SK-N-SH treated with all-trans-retinoic acid at 6 μM for 48 hours (cell line): ENCODE measurements at regions not wholly inside any gene's neighbourhood (a gene's known extent, or its start where the extent isn't known, plus 50 kb on each side); places are given as distances from the start of the nearest gene placed in this dataset.

Experiments used
- ARNTL ChIP-seq: fragments of 450-650 bp; formaldehyde crosslinking; IDR thresholded peaks from 2 replicates; pipeline ENCODE4 v1.5.0; 2020; ENCODE audit warnings: low read depth, mild to moderate bottlenecking, moderate library complexity, borderline replicate concordance
- BACH2 ChIP-seq: fragments of 250-450 bp; sonication (Bioruptor Pico); IDR thresholded peaks from 2 replicates; pipeline ENCODE4 v1.9.0; 2021; ENCODE audit warnings: mild to moderate bottlenecking, borderline replicate concordance
- ISL1 ChIP-seq: fragments of 250-450 bp; sonication (Bioruptor Pico); IDR thresholded peaks from 2 replicates; pipeline ENCODE4 v2.1.2; 2022; ENCODE audit warnings: mild to moderate bottlenecking, moderate library complexity
- OSR1 ChIP-seq: fragments of 250-450 bp; sonication (Bioruptor Pico); IDR thresholded peaks from 2 replicates; pipeline ENCODE4 v1.8.0; 2022; ENCODE audit warnings: moderate library complexity, mild to moderate bottlenecking, inconsistent platforms
- RARB ChIP-seq: fragments of 250-450 bp; sonication (Bioruptor Pico); IDR thresholded peaks from 2 replicates; pipeline ENCODE4 v1.8.0; 2021; ENCODE audit warnings: mild to moderate bottlenecking, moderate library complexity
- TCF4 ChIP-seq: fragments of 250-450 bp; sonication (Bioruptor Pico); IDR thresholded peaks from 2 replicates; pipeline ENCODE4 v1.8.0; 2021; ENCODE audit warnings: mild to moderate bottlenecking, moderate library complexity, borderline replicate concordance
- ZC3H10 ChIP-seq: fragments of 250-450 bp; sonication (Bioruptor Pico); IDR thresholded peaks from 2 replicates; pipeline ENCODE4 v1.5.1; 2021; ENCODE audit warnings: mild to moderate bottlenecking, moderate library complexity
- ZFP3 ChIP-seq: fragments of 250-450 bp; sonication (Bioruptor Pico); IDR thresholded peaks from 2 replicates; pipeline ENCODE4 v1.5.0; 2020; ENCODE audit warnings: mild to moderate bottlenecking, moderate library complexity
- ZFP30 ChIP-seq: fragments of 450-650 bp; formaldehyde crosslinking; IDR thresholded peaks from 2 replicates; pipeline ENCODE4 v1.5.0; 2022; ENCODE audit warnings: mild to moderate bottlenecking, moderate library complexity
- ZNF565 ChIP-seq: fragments of 450-650 bp; formaldehyde crosslinking; conservative IDR thresholded peaks from 2 replicates; pipeline ENCODE4 v1.5.0; 2020; ENCODE audit warnings: low read depth, mild to moderate bottlenecking, moderate library complexity
- ZNF70 ChIP-seq: fragments of 450-650 bp; formaldehyde crosslinking; IDR thresholded peaks from 2 replicates; pipeline ENCODE4 v1.5.0; 2020; ENCODE audit warnings: mild to moderate bottlenecking, moderate library complexity
- ZNF8 ChIP-seq: fragments of 450-650 bp; formaldehyde crosslinking; IDR thresholded peaks from 2 replicates; pipeline ENCODE4 v1.5.0; 2020; ENCODE audit warnings: mild to moderate bottlenecking, moderate library complexity
- TF ChIP-seq, protein P1 (sequence below): fragments of 250-450 bp; sonication (Bioruptor Pico); IDR thresholded peaks from 2 replicates; pipeline ENCODE4 v1.8.0; 2020; ENCODE audit warnings: mild to moderate bottlenecking, moderate library complexity, borderline replicate concordance
- TF ChIP-seq, protein P2 (sequence below): fragments of 250-450 bp; sonication (Bioruptor Pico); IDR thresholded peaks from 2 replicates; pipeline ENCODE4 v1.5.1; 2021; ENCODE audit warnings: mild to moderate bottlenecking, moderate library complexity

- TF ChIP-seq TCF4 (no peak), ZC3H10 (CRISPR knock-in tag) (no peak), ARNTL (CRISPR knock-in tag) (no peak), ISL1 (CRISPR knock-in tag) (no peak), BACH2 (no peak), ZNF565 (CRISPR knock-in tag) (no peak), ZNF70 (CRISPR knock-in tag) (no peak), RARB (CRISPR knock-in tag) (no peak), ZFP30 (no peak), ZFP3 (CRISPR knock-in tag) (no peak), ZNF8 (no peak), OSR1 (no peak)
- TF ChIP-seq, protein P1, sequence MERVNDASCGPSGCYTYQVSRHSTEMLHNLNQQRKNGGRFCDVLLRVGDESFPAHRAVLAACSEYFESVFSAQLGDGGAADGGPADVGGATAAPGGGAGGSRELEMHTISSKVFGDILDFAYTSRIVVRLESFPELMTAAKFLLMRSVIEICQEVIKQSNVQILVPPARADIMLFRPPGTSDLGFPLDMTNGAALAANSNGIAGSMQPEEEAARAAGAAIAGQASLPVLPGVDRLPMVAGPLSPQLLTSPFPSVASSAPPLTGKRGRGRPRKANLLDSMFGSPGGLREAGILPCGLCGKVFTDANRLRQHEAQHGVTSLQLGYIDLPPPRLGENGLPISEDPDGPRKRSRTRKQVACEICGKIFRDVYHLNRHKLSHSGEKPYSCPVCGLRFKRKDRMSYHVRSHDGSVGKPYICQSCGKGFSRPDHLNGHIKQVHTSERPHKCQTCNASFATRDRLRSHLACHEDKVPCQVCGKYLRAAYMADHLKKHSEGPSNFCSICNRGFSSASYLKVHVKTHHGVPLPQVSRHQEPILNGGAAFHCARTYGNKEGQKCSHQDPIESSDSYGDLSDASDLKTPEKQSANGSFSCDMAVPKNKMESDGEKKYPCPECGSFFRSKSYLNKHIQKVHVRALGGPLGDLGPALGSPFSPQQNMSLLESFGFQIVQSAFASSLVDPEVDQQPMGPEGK: no peak
- TF ChIP-seq, protein P2, sequence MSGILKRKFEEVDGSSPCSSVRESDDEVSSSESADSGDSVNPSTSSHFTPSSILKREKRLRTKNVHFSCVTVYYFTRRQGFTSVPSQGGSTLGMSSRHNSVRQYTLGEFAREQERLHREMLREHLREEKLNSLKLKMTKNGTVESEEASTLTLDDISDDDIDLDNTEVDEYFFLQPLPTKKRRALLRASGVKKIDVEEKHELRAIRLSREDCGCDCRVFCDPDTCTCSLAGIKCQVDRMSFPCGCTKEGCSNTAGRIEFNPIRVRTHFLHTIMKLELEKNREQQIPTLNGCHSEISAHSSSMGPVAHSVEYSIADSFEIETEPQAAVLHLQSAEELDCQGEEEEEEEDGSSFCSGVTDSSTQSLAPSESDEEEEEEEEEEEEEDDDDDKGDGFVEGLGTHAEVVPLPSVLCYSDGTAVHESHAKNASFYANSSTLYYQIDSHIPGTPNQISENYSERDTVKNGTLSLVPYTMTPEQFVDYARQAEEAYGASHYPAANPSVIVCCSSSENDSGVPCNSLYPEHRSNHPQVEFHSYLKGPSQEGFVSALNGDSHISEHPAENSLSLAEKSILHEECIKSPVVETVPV: no peak
These were observed 869.8 kb upstream of the AGA start for GRCh38 chr4:178311997-178312396.
